Endothelial cell of umbilical vein (primary cell): ENCODE measurements at regions not wholly inside any gene's neighbourhood (a gene's known extent, or its start where the extent isn't known, plus 50 kb on each side); places are given as distances from the start of the nearest gene placed in this dataset.

Experiments
- BruUV-seq: library from RNA; stranded (reverse); fragments of 400-500 nt; replicated peaks from 2 replicates; lab custom pipeline; 2021; lab: Mats Ljungman, UMichigan
- CTCF ChIA-PET: fragments of 300-600, 350-600 bp; sonication (Branson Sonifier 250); formaldehyde crosslinking; loops from one replicate; lab custom pipeline; 2021; ENCODE audit warnings: antibody characterized with exemption, inconsistent platforms; lab: Charles Lee
- POLR2A ChIA-PET: fragments of 300-600, 350-600 bp; sonication (Branson Sonifier 250); formaldehyde crosslinking; loops from one replicate; lab custom pipeline; 2021; ENCODE audit warnings: antibody characterized with exemption, inconsistent platforms; lab: Charles Lee
- DNase-seq: peaks from one replicate; pipeline ENCODE4 v3.0.0-alpha.2; 2011; ENCODE audit warnings: low read depth, low spot score
- FAIRE-seq: peaks from 2 replicates; lab custom pipeline; 2011; peaks lifted over from hg19 to GRCh38; lab: Jason Lieb, UNC
- H2AFZ ChIP-seq: 2 replicates; pipeline ENCODE4 v1.6.0; 2012; ENCODE audit warnings: low read depth, low read length, control low read depth, inconsistent platforms
- H3K27ac ChIP-seq: 2 replicates; pipeline ENCODE4 v1.5.1; 2011; ENCODE audit warnings: low read depth, mild to moderate bottlenecking, control low read depth, low read length, moderate library complexity; ENCODE audit not compliant: insufficient read depth
- H3K27me3 ChIP-seq, 2 experiments: 2 replicates each; pipeline versions ENCODE4 v1.6.0 to v1.6.1; 2011; ENCODE audit warnings: low read length in 2 of 2, mixed read lengths in 1 of 2; ENCODE audit not compliant: control insufficient read depth in 2 of 2, insufficient read depth in 2 of 2
- H3K36me3 ChIP-seq, 2 experiments: 2 replicates in 1 of 2; 3 replicates in 1 of 2; pipeline ENCODE4 v1.5.1; 2011; ENCODE audit warnings: low read length in 2 of 2, mild to moderate bottlenecking in 1 of 2, moderate library complexity in 1 of 2; ENCODE audit not compliant: control insufficient read depth in 2 of 2, insufficient read depth in 2 of 2; ENCODE audit errors: extremely low read depth in 1 of 2
- H3K4me1 ChIP-seq: 3 replicates; pipeline ENCODE4 v1.5.1; 2011; ENCODE audit warnings: mild to moderate bottlenecking, low read length; ENCODE audit not compliant: control insufficient read depth, insufficient read depth; ENCODE audit errors: extremely low read depth
- H3K4me2 ChIP-seq: 2 replicates; pipeline ENCODE4 v1.6.1; 2011; ENCODE audit warnings: low read length, control low read depth, mixed read lengths; ENCODE audit not compliant: insufficient read depth
- H3K4me3 ChIP-seq, 3 experiments: fragments of 200-600 bp in 1 of 3; sonication (generic), shearing (Covaris generic) in 1 of 3; replicated peaks in 1 of 3; 2 replicates each; pipeline ENCODE4 v1.5.1; 2011 to 2016; ENCODE audit warnings: control low read depth in 3 of 3, low read length in 3 of 3, mild to moderate bottlenecking in 2 of 3, inconsistent platforms in 1 of 3, low read depth in 1 of 3, moderate library complexity in 1 of 3; ENCODE audit not compliant: insufficient read depth in 1 of 3
- H3K79me2 ChIP-seq: 2 replicates; pipeline ENCODE4 v1.6.0; 2012; ENCODE audit warnings: low read length, inconsistent platforms; ENCODE audit not compliant: control insufficient read depth, insufficient read depth
- H3K9ac ChIP-seq: replicated peaks from 2 replicates; pipeline ENCODE3; 2011; ENCODE audit warnings: low read length, control low read depth; ENCODE audit not compliant: insufficient read depth; ENCODE audit errors: extremely low read depth
- H3K9me1 ChIP-seq: replicated peaks from 3 replicates; pipeline ENCODE4 v1.6.0; 2011; ENCODE audit warnings: mild to moderate bottlenecking, low read length; ENCODE audit not compliant: control insufficient read depth, insufficient read depth; ENCODE audit errors: extremely low read depth
- H3K9me3 ChIP-seq: replicated peaks from 2 replicates; pipeline ENCODE4 v1.5.1; 2012; ENCODE audit warnings: low read length, inconsistent platforms; ENCODE audit not compliant: control insufficient read depth, insufficient read depth
- H4K20me1 ChIP-seq: replicated peaks from 2 replicates; pipeline ENCODE3; 2011; ENCODE audit warnings: mild to moderate bottlenecking, low read length; ENCODE audit not compliant: control insufficient read depth, insufficient read depth; ENCODE audit errors: extremely low read depth
- FOS ChIP-seq: IDR thresholded peaks from 2 replicates; pipeline ENCODE4 v1.6.1; 2011; ENCODE audit warnings: mild to moderate bottlenecking, low read length, moderate library complexity, borderline replicate concordance; ENCODE audit not compliant: insufficient read depth
- GATA2 ChIP-seq: IDR thresholded peaks from 2 replicates; pipeline ENCODE4 v1.7.0; 2011; ENCODE audit warnings: low read depth, mild to moderate bottlenecking, moderate library complexity, mixed read lengths, low read length; ENCODE audit not compliant: insufficient read length, insufficient read depth
- MYC ChIP-seq: IDR thresholded peaks from one replicate; pipeline ENCODE4 v1.6.1; 2011; ENCODE audit warnings: mild to moderate bottlenecking, low read depth, low read length
- POLR2A ChIP-seq: IDR thresholded peaks from 2 replicates; pipeline ENCODE4 v1.6.1; 2012; ENCODE audit warnings: low read depth, mild to moderate bottlenecking, control low read depth, low read length
- POLR2AphosphoS5 ChIP-seq: IDR thresholded peaks from 2 replicates; pipeline ENCODE4 v1.6.1; 2012; ENCODE audit warnings: low read depth, mild to moderate bottlenecking, control low read depth, low read length, moderate library complexity; ENCODE audit not compliant: insufficient read depth
- dilution Hi-C: fragments of 300-500 bp; cut with MboI; formaldehyde crosslinking; loops from one replicate; pipeline ENCODE4 v1.15.0; 2019; ENCODE audit warnings: low sequenced_read_pairs; ENCODE audit not compliant: extremely low pct_ligation_motif_present
- intact Hi-C: fragments of 100-400 bp; cut with micrococcal nuclease; formaldehyde crosslinking; loops from one replicate; pipeline ENCODE4 v1.10.0; 2022
- TF ChIP-seq, protein P1 (sequence below), 2 donors: IDR thresholded peaks; 1 replicate in 1 of 2; 2 replicates in 1 of 2; pipeline ENCODE4 v1.5.1; 2011; ENCODE audit warnings: low read length in 2 of 2, mild to moderate bottlenecking in 2 of 2, moderate library complexity in 2 of 2, control low read depth in 1 of 2, inconsistent platforms in 1 of 2, low read depth in 1 of 2; ENCODE audit not compliant: insufficient read depth in 1 of 2; ENCODE audit errors: extremely low read depth in 1 of 2

DNA sequence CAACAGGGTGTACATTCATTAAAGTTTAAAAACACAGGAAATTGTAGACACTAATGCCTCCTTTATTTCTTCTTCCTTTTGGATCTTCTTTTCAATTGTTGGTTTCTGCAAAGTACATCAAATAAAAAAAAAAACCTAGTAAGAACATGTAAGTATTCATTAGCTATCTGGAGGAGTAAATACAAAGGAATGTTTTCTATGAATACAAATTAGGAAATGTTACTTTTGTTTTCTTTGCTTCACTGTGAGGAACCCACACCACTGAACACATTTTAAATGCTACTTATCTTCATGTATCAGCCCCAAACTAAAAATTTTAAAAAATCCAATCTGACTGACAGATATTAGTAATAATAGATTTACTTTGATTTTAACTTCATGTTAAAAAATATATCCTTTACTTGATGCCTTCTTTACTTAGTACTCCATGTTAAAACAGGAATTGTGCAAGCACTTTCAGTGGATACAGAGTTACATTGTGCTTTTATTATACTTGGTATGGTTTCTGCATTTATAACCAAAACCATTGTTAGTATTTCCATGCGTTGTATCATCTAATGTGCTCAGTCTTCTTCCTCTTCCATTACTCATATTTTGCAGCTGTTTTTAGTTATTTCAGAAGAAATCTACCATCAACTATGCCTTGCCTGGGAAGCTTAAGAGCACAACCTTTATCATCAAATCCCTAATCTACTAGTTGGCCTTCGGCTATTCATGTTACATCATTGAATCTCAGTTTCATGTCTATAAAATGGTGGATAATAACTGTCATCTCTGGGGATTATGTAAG lies 236.9 kb upstream of the DPYD start:
- ChIA-PET POLR2A (no interaction called here), CTCF (no interaction called here)
- Histone ChIP-seq H3K27me3 (no peaks in the 10 kb centered on the region), H3K4me3 (no peak overlapping the region), H3K9me1 (no peaks in the 10 kb centered on the region), H3K4me2 (no peak overlapping the region), H3K4me1 (no peaks in the 10 kb centered on the region), H3K9me3 (no peaks in the 10 kb centered on the region), H3K9ac (no peak overlapping the region), H4K20me1 (no peaks in the 10 kb centered on the region), H3K27ac (no peak overlapping the region), H2AFZ (no peak overlapping the region), H3K79me2 (no peaks in the 10 kb centered on the region), H3K36me3 (no peaks in the 10 kb centered on the region)
- intact Hi-C loops = no loop called here
- no peak for TF ChIP-seq POLR2AphosphoS5
- FAIRE-seq (no peak), DNase-seq (no peak)
- dilution Hi-C loops = no loop called here
- BruUV-seq = no TSS peak

DNA sequence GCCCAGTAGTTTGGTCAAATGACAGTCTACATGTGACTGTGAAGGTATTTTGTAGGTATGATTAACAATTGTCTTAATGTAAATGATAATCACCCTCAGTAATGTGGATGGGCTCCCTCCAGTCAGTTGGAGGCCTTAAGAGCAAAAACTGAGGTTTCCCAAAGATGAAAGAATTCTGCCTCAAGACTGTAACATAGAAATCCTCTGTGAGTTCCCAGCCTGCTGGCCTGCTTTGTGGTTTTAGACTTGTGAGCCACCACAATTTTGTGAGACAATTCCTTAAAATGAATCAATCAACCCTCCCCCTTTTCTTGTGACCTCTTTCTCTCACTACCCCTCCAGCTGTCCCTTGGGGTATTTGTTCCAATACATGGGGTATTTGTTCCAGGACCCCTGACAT lies 226.4 kb upstream of the DPYD start:
- H3K9ac ChIP-seq = no peak overlapping the region
- POLR2A ChIA-PET = no interaction called here
- no peaks in the 10 kb centered on the region for H3K79me2 ChIP-seq
- no peak overlapping the region for H2AFZ ChIP-seq
- DNase-seq (no peak), FAIRE-seq (no peak)
- no peaks in the 10 kb centered on the region for H3K9me3 ChIP-seq
- no peaks in the 10 kb centered on the region for H3K4me1 ChIP-seq
- H3K27ac ChIP-seq = no peak overlapping the region
- H3K9me1 ChIP-seq = no peaks in the 10 kb centered on the region
- H4K20me1 ChIP-seq = no peaks in the 10 kb centered on the region
- no peaks in the 10 kb centered on the region for H3K36me3 ChIP-seq
- dilution Hi-C loops = no loop called here
- CTCF ChIA-PET = no interaction called here
- intact Hi-C loops = no loop called here
- TF ChIP-seq FOS = no peak
- no peak for TF ChIP-seq POLR2A
- TF ChIP-seq, protein P1, sequence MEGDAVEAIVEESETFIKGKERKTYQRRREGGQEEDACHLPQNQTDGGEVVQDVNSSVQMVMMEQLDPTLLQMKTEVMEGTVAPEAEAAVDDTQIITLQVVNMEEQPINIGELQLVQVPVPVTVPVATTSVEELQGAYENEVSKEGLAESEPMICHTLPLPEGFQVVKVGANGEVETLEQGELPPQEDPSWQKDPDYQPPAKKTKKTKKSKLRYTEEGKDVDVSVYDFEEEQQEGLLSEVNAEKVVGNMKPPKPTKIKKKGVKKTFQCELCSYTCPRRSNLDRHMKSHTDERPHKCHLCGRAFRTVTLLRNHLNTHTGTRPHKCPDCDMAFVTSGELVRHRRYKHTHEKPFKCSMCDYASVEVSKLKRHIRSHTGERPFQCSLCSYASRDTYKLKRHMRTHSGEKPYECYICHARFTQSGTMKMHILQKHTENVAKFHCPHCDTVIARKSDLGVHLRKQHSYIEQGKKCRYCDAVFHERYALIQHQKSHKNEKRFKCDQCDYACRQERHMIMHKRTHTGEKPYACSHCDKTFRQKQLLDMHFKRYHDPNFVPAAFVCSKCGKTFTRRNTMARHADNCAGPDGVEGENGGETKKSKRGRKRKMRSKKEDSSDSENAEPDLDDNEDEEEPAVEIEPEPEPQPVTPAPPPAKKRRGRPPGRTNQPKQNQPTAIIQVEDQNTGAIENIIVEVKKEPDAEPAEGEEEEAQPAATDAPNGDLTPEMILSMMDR (IDR thresholded peaks at IDR 0.05; ENCODE audit: extremely low read depth in 1 of 2, insufficient read depth in 1 of 2, low read depth in 1 of 2, low read length in 2 of 2) = no peak
- no peak for TF ChIP-seq GATA2
- no peak for TF ChIP-seq MYC
- no peaks in the 10 kb centered on the region for H3K27me3 ChIP-seq
- H3K4me2 ChIP-seq = no peak overlapping the region
- BruUV-seq = no TSS peak
- no peak overlapping the region for H3K4me3 ChIP-seq
